RWPE1 (cell line): ENCODE measurements at regions not wholly inside any gene's neighbourhood (a gene's known extent, or its start where the extent isn't known, plus 50 kb on each side); places are given as distances from the start of the nearest gene placed in this dataset.

ENCODE experiments used
- CTCF ChIA-PET: fragments of 350-600 bp; sonication (Branson Sonifier 250); formaldehyde crosslinking; extraction: SDS; loops from one replicate; lab custom pipeline; 2021; lab: Yijun Ruan, JAX
- POLR2A ChIA-PET: fragments of 400-600 bp; formaldehyde crosslinking; extraction: SDS; loops from one replicate; lab custom pipeline; 2020; ENCODE audit warnings: antibody characterized with exemption; ENCODE audit not compliant: low non-redundant PET; lab: Yijun Ruan, JAX
- DNase-seq: peaks from one replicate; pipeline ENCODE4 v3.0.0; 2012; ENCODE audit warnings: low spot score
- H3K27ac ChIP-seq: fragments of 450-650 bp; 2 replicates; pipeline ENCODE4 v1.5.1; 2017
- TF ChIP-seq, protein P1 (sequence below): fragments of 450-650 bp; conservative IDR thresholded peaks from 2 replicates; pipeline ENCODE4 v1.5.1; 2017; ENCODE audit warnings: low read depth, mild to moderate bottlenecking

GRCh38 chr3:1515882-1516281 lies 423.1 kb downstream of the CNTN6 start:
- ChIA-PET CTCF (no interaction called here), POLR2A (no interaction called here)
- no peak overlapping the region for H3K27ac ChIP-seq
- TF ChIP-seq, protein P1, sequence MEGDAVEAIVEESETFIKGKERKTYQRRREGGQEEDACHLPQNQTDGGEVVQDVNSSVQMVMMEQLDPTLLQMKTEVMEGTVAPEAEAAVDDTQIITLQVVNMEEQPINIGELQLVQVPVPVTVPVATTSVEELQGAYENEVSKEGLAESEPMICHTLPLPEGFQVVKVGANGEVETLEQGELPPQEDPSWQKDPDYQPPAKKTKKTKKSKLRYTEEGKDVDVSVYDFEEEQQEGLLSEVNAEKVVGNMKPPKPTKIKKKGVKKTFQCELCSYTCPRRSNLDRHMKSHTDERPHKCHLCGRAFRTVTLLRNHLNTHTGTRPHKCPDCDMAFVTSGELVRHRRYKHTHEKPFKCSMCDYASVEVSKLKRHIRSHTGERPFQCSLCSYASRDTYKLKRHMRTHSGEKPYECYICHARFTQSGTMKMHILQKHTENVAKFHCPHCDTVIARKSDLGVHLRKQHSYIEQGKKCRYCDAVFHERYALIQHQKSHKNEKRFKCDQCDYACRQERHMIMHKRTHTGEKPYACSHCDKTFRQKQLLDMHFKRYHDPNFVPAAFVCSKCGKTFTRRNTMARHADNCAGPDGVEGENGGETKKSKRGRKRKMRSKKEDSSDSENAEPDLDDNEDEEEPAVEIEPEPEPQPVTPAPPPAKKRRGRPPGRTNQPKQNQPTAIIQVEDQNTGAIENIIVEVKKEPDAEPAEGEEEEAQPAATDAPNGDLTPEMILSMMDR: no peak
- no peak for DNase-seq

DNA sequence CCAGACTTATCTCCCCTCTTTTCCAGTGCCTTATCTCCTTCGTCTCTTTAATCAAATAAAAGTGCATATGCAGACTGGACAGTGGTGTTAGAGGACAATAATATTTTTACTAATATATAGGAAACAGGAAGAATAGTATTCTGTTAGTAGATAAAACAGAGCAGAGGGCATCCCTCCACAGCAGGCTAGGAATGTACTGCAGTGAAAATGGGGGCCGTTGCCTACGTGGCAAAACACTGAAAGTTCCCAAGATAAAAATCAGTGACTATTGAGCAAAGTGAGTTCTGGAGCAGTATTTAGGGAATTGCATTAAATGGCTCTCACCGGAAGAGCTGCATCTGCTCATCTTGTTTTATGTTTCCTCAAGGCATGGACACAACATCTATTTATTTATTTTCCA lies 435.0 kb downstream of the CNTN6 start:
- ChIA-PET POLR2A (no interaction called here), CTCF (no interaction called here)
- H3K27ac ChIP-seq: no peak overlapping the region
- no peak for DNase-seq
- TF ChIP-seq, protein P1: no peak

GRCh38 chr3:1528621-1529020 lies 435.8 kb downstream of the CNTN6 start:
- TF ChIP-seq, protein P1: no peak
- ChIA-PET POLR2A (no interaction called here), CTCF (interaction anchor here (0.7 kb wide), 1 partner anchor 1125 kb away, joined by 4 read pairs; no protein-coding TSS in a partner anchor)
- H3K27ac ChIP-seq: no peak overlapping the region
- no peak for DNase-seq

DNA sequence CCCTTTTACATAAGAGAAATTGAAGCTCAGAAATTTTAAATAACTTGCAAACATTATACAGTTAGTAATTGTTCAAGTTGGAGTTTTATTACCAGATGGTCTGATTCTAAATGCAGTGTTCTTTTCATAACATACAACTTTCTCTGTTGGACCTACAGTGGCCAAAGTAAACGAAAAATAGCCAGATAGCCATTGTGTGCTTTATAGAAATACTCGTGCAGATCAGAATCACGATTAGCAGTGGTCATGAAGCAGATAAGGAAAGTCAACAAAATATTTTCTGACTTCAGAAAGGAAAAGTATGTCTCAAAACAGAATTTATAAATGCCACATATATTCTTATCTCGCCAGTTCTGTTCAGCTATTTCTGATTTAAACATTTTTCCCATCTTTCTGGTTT lies 436.9 kb downstream of the CNTN6 start:
- no peak for DNase-seq
- TF ChIP-seq, protein P1: no peak
- ChIA-PET POLR2A (no interaction called here), CTCF (no interaction called here)
- no peak overlapping the region for H3K27ac ChIP-seq

DNA sequence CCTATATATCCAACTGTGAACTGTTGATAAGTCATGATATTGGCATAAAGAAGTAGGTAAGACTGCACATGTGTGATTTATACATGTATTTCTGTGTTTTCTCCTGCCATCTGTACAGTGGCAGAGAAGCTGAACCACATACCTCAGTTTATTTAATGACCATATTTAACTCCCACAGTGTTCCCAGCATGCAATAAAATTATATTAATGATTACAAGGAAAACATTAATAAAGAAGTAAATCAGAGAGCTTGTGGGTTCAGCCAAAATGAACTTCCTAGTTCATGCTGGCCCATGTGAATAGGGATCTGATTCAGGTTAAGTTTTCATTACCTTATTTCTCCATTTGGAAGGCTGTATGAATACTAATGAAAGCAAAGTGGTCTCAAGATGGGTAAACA lies 439.2 kb downstream of the CNTN6 start:
- CTCF ChIA-PET: no interaction called here

GRCh38 chr3:1532935-1533606 lies 440.2 kb downstream of the CNTN6 start:
- POLR2A ChIA-PET: no interaction called here
- TF ChIP-seq, protein P1: no peak
- H3K27ac ChIP-seq: no peak overlapping the region
- CTCF ChIA-PET: interaction anchor here (0.6 kb wide), 1 partner anchor 851 kb away, joined by 3 read pairs; no protein-coding TSS in a partner anchor
- no peak for DNase-seq

More for the DNA sequence above, 439.2 kb downstream of the CNTN6 start:
- POLR2A ChIA-PET: no interaction called here
- TF ChIP-seq, protein P1: no peak
- no peak overlapping the region for H3K27ac ChIP-seq
- no peak for DNase-seq
